ENCODE measurements at regions not wholly inside any gene's neighbourhood (a gene's known extent, or its start where the extent isn't known, plus 50 kb on each side); places are given as distances from the start of the nearest gene placed in this dataset.

DNA sequence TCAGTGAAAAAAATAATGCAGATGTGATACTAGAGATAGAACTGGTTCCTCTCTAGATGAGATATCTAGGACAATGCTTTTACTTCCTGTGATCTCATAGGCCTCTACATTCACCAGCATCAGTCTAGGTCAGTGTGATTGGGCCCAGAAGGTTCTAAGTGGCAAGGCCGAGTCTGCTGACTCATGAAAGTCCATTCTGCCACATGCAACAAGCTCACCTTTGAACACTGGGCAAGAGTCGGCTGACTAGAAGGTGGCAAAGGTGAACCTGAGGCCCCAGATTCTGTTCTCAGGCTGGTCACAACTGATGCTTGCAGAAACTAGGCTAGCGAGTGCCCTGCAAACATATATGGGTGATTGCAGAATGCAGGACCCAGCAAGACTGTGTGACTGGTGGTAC, 105.7 kb upstream of the PLXNA4 start:
- H3F3A ChIP-seq (ENCODE audit: insufficient read depth, low read length) = no peaks in the 10 kb centered on the region
- no peaks in the 10 kb centered on the region for H3K4me1 ChIP-seq (ENCODE audit: insufficient read depth, low read length, severe bottlenecking)
- no peaks in the 10 kb centered on the region for H4K20me1 ChIP-seq (ENCODE audit: insufficient read depth, low read length)
- H3K27me3 ChIP-seq (ENCODE audit: insufficient read depth, low read length) = peaks cover 21% of the 10 kb centered on the region; the same call in 1 of the 2 replicates
- TF ChIP-seq EZH2 (IDR thresholded peaks at IDR 0.05; ENCODE audit: borderline replicate concordance, low read length) = no peak
- TF ChIP-seq, protein P1, sequence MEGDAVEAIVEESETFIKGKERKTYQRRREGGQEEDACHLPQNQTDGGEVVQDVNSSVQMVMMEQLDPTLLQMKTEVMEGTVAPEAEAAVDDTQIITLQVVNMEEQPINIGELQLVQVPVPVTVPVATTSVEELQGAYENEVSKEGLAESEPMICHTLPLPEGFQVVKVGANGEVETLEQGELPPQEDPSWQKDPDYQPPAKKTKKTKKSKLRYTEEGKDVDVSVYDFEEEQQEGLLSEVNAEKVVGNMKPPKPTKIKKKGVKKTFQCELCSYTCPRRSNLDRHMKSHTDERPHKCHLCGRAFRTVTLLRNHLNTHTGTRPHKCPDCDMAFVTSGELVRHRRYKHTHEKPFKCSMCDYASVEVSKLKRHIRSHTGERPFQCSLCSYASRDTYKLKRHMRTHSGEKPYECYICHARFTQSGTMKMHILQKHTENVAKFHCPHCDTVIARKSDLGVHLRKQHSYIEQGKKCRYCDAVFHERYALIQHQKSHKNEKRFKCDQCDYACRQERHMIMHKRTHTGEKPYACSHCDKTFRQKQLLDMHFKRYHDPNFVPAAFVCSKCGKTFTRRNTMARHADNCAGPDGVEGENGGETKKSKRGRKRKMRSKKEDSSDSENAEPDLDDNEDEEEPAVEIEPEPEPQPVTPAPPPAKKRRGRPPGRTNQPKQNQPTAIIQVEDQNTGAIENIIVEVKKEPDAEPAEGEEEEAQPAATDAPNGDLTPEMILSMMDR (IDR thresholded peaks at IDR 0.05; ENCODE audit: low read length) = no peak
- H3K4me3 ChIP-seq (ENCODE audit: low read depth, low read length, poor library complexity, severe bottlenecking) = no peak overlapping the region
- H3K9me3 ChIP-seq (ENCODE audit: low read length) = peaks cover 4% of the 10 kb centered on the region; the same call in 1 of the 2 replicates
- no peaks in the 10 kb centered on the region for H3K79me2 ChIP-seq (ENCODE audit: insufficient read depth, low read length)
- no peak overlapping the region for H2AFZ ChIP-seq (ENCODE audit: low read length)
- no peak overlapping the region for H3K4me2 ChIP-seq (ENCODE audit: low read length)
- H3K9me2 ChIP-seq (ENCODE audit: low read depth, low read length) = no peaks in the 10 kb centered on the region
- no peak overlapping the region for H3K27ac ChIP-seq (ENCODE audit: low read depth, low read length, poor library complexity, severe bottlenecking)
- H3K9ac ChIP-seq (ENCODE audit: low read length) = no peak overlapping the region
- no peaks in the 10 kb centered on the region; the same call in 1 of the 2 replicates for H3K36me3 ChIP-seq (ENCODE audit: insufficient read depth, low read length)

DNA sequence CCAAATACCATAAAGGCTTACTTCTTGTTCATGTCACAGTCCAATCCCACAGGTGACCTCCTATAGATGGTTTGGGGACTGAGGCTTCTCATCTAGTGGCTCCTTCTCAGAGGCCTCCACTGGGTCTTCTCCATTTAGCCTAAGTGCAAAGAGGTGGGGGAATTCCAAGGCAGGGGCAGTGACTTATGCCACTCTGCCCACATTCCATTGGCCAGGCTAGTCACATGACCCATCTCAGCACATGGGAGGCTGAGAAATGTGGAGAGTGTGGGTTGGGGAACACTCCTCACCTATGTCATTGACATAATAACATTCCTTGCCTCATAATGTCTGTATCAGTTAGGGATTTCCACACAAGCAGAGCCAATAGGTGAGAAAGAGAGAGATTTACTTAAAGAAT, 104.3 kb upstream of the PLXNA4 start:
- no peak for TF ChIP-seq EZH2 (IDR thresholded peaks at IDR 0.05; ENCODE audit: borderline replicate concordance, low read length)
- TF ChIP-seq, protein P1 (IDR thresholded peaks at IDR 0.05; ENCODE audit: low read length) = no peak
- H3K79me2 ChIP-seq (ENCODE audit: insufficient read depth, low read length) = no peaks in the 10 kb centered on the region
- H3K9me2 ChIP-seq (ENCODE audit: low read depth, low read length) = no peaks in the 10 kb centered on the region
- no peaks in the 10 kb centered on the region for H3K36me3 ChIP-seq (ENCODE audit: insufficient read depth, low read length)
- H3K4me1 ChIP-seq (ENCODE audit: insufficient read depth, low read length, severe bottlenecking) = no peaks in the 10 kb centered on the region
- H3K4me2 ChIP-seq (ENCODE audit: low read length) = no peak overlapping the region
- H3K27ac ChIP-seq (ENCODE audit: low read depth, low read length, poor library complexity, severe bottlenecking) = no peak overlapping the region
- no peak overlapping the region for H3K9ac ChIP-seq (ENCODE audit: low read length)
- no peaks in the 10 kb centered on the region for H4K20me1 ChIP-seq (ENCODE audit: insufficient read depth, low read length)
- no peaks in the 10 kb centered on the region for H3K9me3 ChIP-seq (ENCODE audit: low read length)
- H2AFZ ChIP-seq (ENCODE audit: low read length) = no peak overlapping the region
- no peak overlapping the region for H3K4me3 ChIP-seq (ENCODE audit: low read depth, low read length, poor library complexity, severe bottlenecking)
- no peaks in the 10 kb centered on the region for H3F3A ChIP-seq (ENCODE audit: insufficient read depth, low read length)
- peaks cover 13% of the 10 kb centered on the region; the same call in 1 of the 2 replicates for H3K27me3 ChIP-seq (ENCODE audit: insufficient read depth, low read length)

DNA sequence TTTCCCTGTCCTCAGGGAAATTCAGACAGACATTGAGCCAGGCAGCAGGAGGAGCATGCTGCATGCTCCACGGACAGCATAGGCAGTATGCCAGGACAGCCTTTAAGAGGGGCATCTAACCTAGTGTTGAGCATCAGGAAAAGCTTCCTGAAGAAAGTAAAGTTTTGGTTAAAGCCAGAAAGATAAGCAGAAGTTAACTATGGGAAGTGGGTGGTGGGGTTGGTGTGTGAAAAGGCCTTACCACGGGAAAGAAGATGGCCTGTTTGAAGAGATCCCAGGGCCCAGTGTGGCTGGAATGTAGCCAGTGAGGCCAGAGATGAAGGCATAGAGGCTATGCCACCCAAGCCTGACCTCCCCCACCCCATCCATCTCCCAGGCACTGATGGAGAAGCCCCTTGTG, 102.4 kb upstream of the PLXNA4 start:
- Histone ChIP-seq H3K27me3 (ENCODE audit: insufficient read depth, low read length) (0 out of 2 replicates have a peak, but pooled peaks cover 9% of the 10 kb centered on the region), H3K4me3 (ENCODE audit: low read depth, low read length, poor library complexity, severe bottlenecking) (no peak overlapping the region), H3K79me2 (ENCODE audit: insufficient read depth, low read length) (no peaks in the 10 kb centered on the region), H4K20me1 (ENCODE audit: insufficient read depth, low read length) (no peaks in the 10 kb centered on the region), H3K9me2 (ENCODE audit: low read depth, low read length) (no peaks in the 10 kb centered on the region), H3K9me3 (ENCODE audit: low read length) (no peaks in the 10 kb centered on the region), H3K27ac (ENCODE audit: low read depth, low read length, poor library complexity, severe bottlenecking) (no peak overlapping the region), H2AFZ (ENCODE audit: low read length) (no peak overlapping the region), H3K36me3 (ENCODE audit: insufficient read depth, low read length) (no peaks in the 10 kb centered on the region), H3F3A (ENCODE audit: insufficient read depth, low read length) (no peaks in the 10 kb centered on the region), H3K9ac (ENCODE audit: low read length) (no peak overlapping the region), H3K4me1 (ENCODE audit: insufficient read depth, low read length, severe bottlenecking) (no peaks in the 10 kb centered on the region), H3K4me2 (ENCODE audit: low read length) (no peak overlapping the region)
- no peak for TF ChIP-seq EZH2 (IDR thresholded peaks at IDR 0.05; ENCODE audit: borderline replicate concordance, low read length)
- TF ChIP-seq, protein P1 (IDR thresholded peaks at IDR 0.05; ENCODE audit: low read length) = no peak

Measured in OCI-LY1 (cell line).